IMR-90 (cell line): ENCODE measurements at regions not wholly inside any gene's neighbourhood (a gene's known extent, or its start where the extent isn't known, plus 50 kb on each side); places are given as distances from the start of the nearest gene placed in this dataset.

Source experiments
- ATAC-seq: fragments of 200-7000 bp; cut with Tn5 transposase; 2 replicates; pipeline ENCODE4 v1.9.1; 2020; ENCODE audit warnings: low read depth, mild to moderate bottlenecking, moderate library complexity
- BruUV-seq: library from RNA; stranded (reverse); fragments of 400-500 nt; replicated peaks from 2 replicates; lab custom pipeline; 2021; lab: Mats Ljungman, UMichigan
- CTCF ChIA-PET: fragments of 300-600 bp; formaldehyde crosslinking; extraction: SDS; loops from one replicate; lab custom pipeline; 2021; ENCODE audit warnings: antibody characterized with exemption; lab: Yijun Ruan, JAX
- POLR2A ChIA-PET: fragments of 300-600 bp; sonication (Branson Sonifier 250); formaldehyde crosslinking; loops from one replicate; lab custom pipeline; 2022; ENCODE audit warnings: antibody characterized with exemption; ENCODE audit not compliant: unreplicated experiment; lab: Charles Lee
- DNase-seq: peaks from one replicate; pipeline ENCODE4 v3.0.0; 2013
- H2AFZ ChIP-seq: replicated peaks from 2 replicates; pipeline ENCODE3; 2013; ENCODE audit warnings: low read length, mild to moderate bottlenecking; ENCODE audit not compliant: poor library complexity
- H2AK5ac ChIP-seq: 2 replicates; pipeline ENCODE4 v1.6.1; 2013; ENCODE audit warnings: low read depth, low read length, inconsistent platforms
- H2AK9ac ChIP-seq: replicated peaks from 2 replicates; pipeline ENCODE3; 2013; ENCODE audit warnings: mild to moderate bottlenecking, low read depth, low read length, moderate library complexity; ENCODE audit not compliant: poor library complexity
- H2BK120ac ChIP-seq: 2 replicates; pipeline ENCODE4 v1.6.1; 2013; ENCODE audit warnings: low read depth, low read length, inconsistent platforms
- H2BK15ac ChIP-seq: 3 replicates; pipeline ENCODE4 v1.6.1; 2013; ENCODE audit warnings: low read depth, low read length, inconsistent platforms
- H2BK20ac ChIP-seq: 2 replicates; pipeline ENCODE4 v1.6.1; 2013; ENCODE audit warnings: low read depth, mild to moderate bottlenecking, inconsistent platforms, low read length, moderate library complexity
- H2BK5ac ChIP-seq: 2 replicates; pipeline ENCODE4 v1.6.1; 2013; ENCODE audit warnings: mild to moderate bottlenecking, low read depth, low read length, inconsistent platforms; ENCODE audit not compliant: poor library complexity, severe bottlenecking
- H3K14ac ChIP-seq: replicated peaks from 2 replicates; pipeline ENCODE4 v1.6.1; 2013; ENCODE audit warnings: low read depth, low read length, inconsistent platforms
- H3K18ac ChIP-seq: 2 replicates; pipeline ENCODE4 v1.6.1; 2013; ENCODE audit warnings: low read depth, low read length, control low read depth
- H3K23ac ChIP-seq: 2 replicates; pipeline ENCODE4 v1.6.1; 2013; ENCODE audit warnings: low read depth, low read length, inconsistent platforms
- H3K27ac ChIP-seq: 2 replicates; pipeline ENCODE4 v1.5.1; 2013; ENCODE audit warnings: mild to moderate bottlenecking, control low read depth, low read length; ENCODE audit not compliant: insufficient read depth
- H3K27me3 ChIP-seq: 2 replicates; pipeline ENCODE4 v1.6.1; 2013; ENCODE audit warnings: low read length; ENCODE audit not compliant: control insufficient read depth, insufficient read depth
- H3K36me3 ChIP-seq: 2 replicates; pipeline ENCODE4 v1.6.1; 2013; ENCODE audit warnings: low read length, mixed read lengths; ENCODE audit not compliant: control insufficient read depth, insufficient read depth
- H3K4ac ChIP-seq: 2 replicates; pipeline ENCODE4 v1.6.1; 2013; ENCODE audit warnings: low read depth, low read length, inconsistent platforms
- H3K4me1 ChIP-seq: 2 replicates; pipeline ENCODE4 v1.6.1; 2013; ENCODE audit warnings: low read length, mixed read lengths; ENCODE audit not compliant: control insufficient read depth, insufficient read depth
- H3K4me2 ChIP-seq: 2 replicates; pipeline ENCODE4 v1.6.1; 2013; ENCODE audit warnings: low read depth, mild to moderate bottlenecking, control low read depth, low read length, moderate library complexity
- H3K4me3 ChIP-seq: 2 replicates; pipeline ENCODE4 v1.5.1; 2013; ENCODE audit warnings: low read depth, mild to moderate bottlenecking, control low read depth, low read length, moderate library complexity; ENCODE audit not compliant: insufficient read depth
- H3K56ac ChIP-seq: 2 replicates; pipeline ENCODE4 v1.6.1; 2013; ENCODE audit warnings: low read length, inconsistent platforms; ENCODE audit not compliant: insufficient read depth; ENCODE audit errors: extremely low read depth
- H3K79me1 ChIP-seq, 2 experiments: 2 replicates each; pipeline ENCODE4 v1.6.1; 2013; ENCODE audit warnings: low read length in 2 of 2, inconsistent platforms in 1 of 2, low read depth in 1 of 2
- H3K9ac ChIP-seq: 2 replicates; pipeline ENCODE4 v1.6.1; 2013; ENCODE audit warnings: low read depth, low read length, control low read depth
- H3K9me1 ChIP-seq: 2 replicates; pipeline ENCODE4 v1.6.1; 2013; ENCODE audit warnings: low read length, inconsistent platforms; ENCODE audit not compliant: insufficient read depth
- H3K9me3 ChIP-seq: 2 replicates; pipeline ENCODE4 v1.6.1; 2013; ENCODE audit warnings: low read length; ENCODE audit not compliant: control insufficient read depth, insufficient read depth
- H4K20me1 ChIP-seq: 2 replicates; pipeline ENCODE4 v1.6.1; 2013; ENCODE audit warnings: low read length, inconsistent platforms; ENCODE audit not compliant: insufficient read depth
- H4K5ac ChIP-seq: 2 replicates; pipeline ENCODE4 v1.6.1; 2013; ENCODE audit warnings: mild to moderate bottlenecking, low read depth, low read length, control low read depth
- H4K8ac ChIP-seq, 2 experiments: 2 replicates each; pipeline ENCODE4 v1.6.1; 2013; ENCODE audit warnings: low read depth in 2 of 2, low read length in 2 of 2, control low read depth in 1 of 2, inconsistent platforms in 1 of 2
- H4K91ac ChIP-seq: 2 replicates; pipeline ENCODE4 v1.6.1; 2013; ENCODE audit warnings: low read depth, low read length, inconsistent platforms; ENCODE audit not compliant: insufficient read depth
- CEBPB ChIP-seq: IDR thresholded peaks from 2 replicates; pipeline ENCODE4 v1.6.1; 2012; ENCODE audit warnings: low read depth, low read length, improper control_type of control experiment
- MAFK ChIP-seq: IDR thresholded peaks from 2 replicates; pipeline ENCODE4 v1.6.1; 2012; ENCODE audit warnings: low read depth, low read length, improper control_type of control experiment
- MAZ ChIP-seq: IDR thresholded peaks from 2 replicates; pipeline ENCODE4 v1.6.1; 2012; ENCODE audit warnings: low read depth, mild to moderate bottlenecking, low read length, improper control_type of control experiment, moderate library complexity, borderline replicate concordance
- MXI1 ChIP-seq: IDR thresholded peaks from 2 replicates; pipeline ENCODE4 v1.6.1; 2012; ENCODE audit warnings: low read depth, mild to moderate bottlenecking, low read length, moderate library complexity, borderline replicate concordance
- NFE2L2 ChIP-seq: fragments of 150-350 bp; IDR thresholded peaks from 2 replicates; pipeline ENCODE4 v1.6.1; 2016; ENCODE audit warnings: low read depth, mild to moderate bottlenecking, low read length
- RCOR1 ChIP-seq: IDR thresholded peaks from 2 replicates; pipeline ENCODE4 v1.6.1; 2012; ENCODE audit warnings: mild to moderate bottlenecking, low read length, improper control_type of control experiment; ENCODE audit not compliant: insufficient replicate concordance
- RFX5 ChIP-seq: IDR thresholded peaks from 2 replicates; pipeline ENCODE4 v1.8.0; 2012; ENCODE audit warnings: low read depth, mild to moderate bottlenecking, low read length, moderate library complexity
- WGBS, 2 experiments: methylation state at CpG; one replicate each; pipeline versions ENCODE4 v1.1.5 to v1.1.7; 2013; ENCODE audit warnings: missing lambda C conversion rate in 2 of 2; ENCODE audit not compliant: insufficient read length in 1 of 2; ENCODE audit errors: extremely low coverage in 2 of 2; 5-methylcytosine and 5-hydroxymethylcytosine counted together
- dilution Hi-C: fragments of 300-500 bp; cut with HindIII; formaldehyde crosslinking; loops from one replicate; pipeline ENCODE4 v1.14.3; 2018; ENCODE audit warnings: low sequenced_read_pairs; ENCODE audit not compliant: unreplicated experiment
- in situ Hi-C: fragments of 300-500 bp; cut with MboI; formaldehyde crosslinking; loops from 3 replicates; pipeline ENCODE4 v1.14.3; 2019; ENCODE audit warnings: low sequenced_read_pairs, inconsistent platforms, mixed read lengths
- intact Hi-C: fragments of 100-400 bp; cut with micrococcal nuclease; formaldehyde crosslinking; loops from 2 replicates; pipeline ENCODE4 v1.10.0; 2022

- POLR2A ChIA-PET, result no interaction called here
- DNase-seq (no peak), ATAC-seq (no peak)
- Histone ChIP-seq H3K4me2 (no peak overlapping the region), H4K20me1 (no peaks in the 10 kb centered on the region), H3K23ac (no peak overlapping the region), H3K9me1 (no peaks in the 10 kb centered on the region; the same call in 1 of the 2 replicates), H3K9ac (no peak overlapping the region), H2AK5ac (no peak overlapping the region), H2BK20ac (no peak overlapping the region), H3K4me3 (no peak overlapping the region), H3K27ac (no peak overlapping the region), H3K18ac (no peak overlapping the region), H2AK9ac (peak overlapping the region; percentile 75), H3K56ac (no peak overlapping the region), H2BK15ac (no peak overlapping the region), H2BK120ac (no peak overlapping the region), H2BK5ac (no peak overlapping the region), H3K4me1 (no peaks in the 10 kb centered on the region; the same call in 1 of the 2 replicates), H4K8ac (no peak overlapping the region), H3K9me3 (peaks cover 4% of the 10 kb centered on the region; the same call in 1 of the 2 replicates), H4K91ac (no peak overlapping the region), H3K4ac (no peak overlapping the region), H2AFZ (no peak overlapping the region), H3K14ac (no peak overlapping the region), H4K5ac (no peak overlapping the region), H3K79me1 (no peaks in the 10 kb centered on the region), H3K27me3 (peaks cover 2% of the 10 kb centered on the region; the same call in 1 of the 2 replicates), H3K36me3 (no peaks in the 10 kb centered on the region)
- WGBS, 2 experiments, result no CpG with 5 or more reads among the region's 5 CpGs
- in situ Hi-C loops (no loop called here), dilution Hi-C loops (no loop called here), intact Hi-C loops (no loop called here)
- TF ChIP-seq NFE2L2 (no peak), RFX5 (no peak), MAFK (no peak), CEBPB (no peak), MXI1 (no peak), RCOR1 (no peak), MAZ (no peak)
- no TSS peak for BruUV-seq
- CTCF ChIA-PET, result no interaction called here
Observed at GRCh38 chr1:183724350-183725042, 71.4 kb upstream of the APOBEC4 start.
